GM19324 (cell line): ENCODE measurements at regions not wholly inside any gene's neighbourhood (a gene's known extent, or its start where the extent isn't known, plus 50 kb on each side); places are given as distances from the start of the nearest gene placed in this dataset.
"Not testable (repeated sequence)": the region's sequence is repeated elsewhere in the genome, so short reads cannot be mapped to it uniquely, and the experiment has no call there.

Experiments used
- ATAC-seq: cut with Tn5 transposase; IDR thresholded peaks from one replicate; pipeline ENCODE4 v1.9.1; 2021; ENCODE audit warnings: mild to moderate bottlenecking, moderate library complexity; ENCODE audit not compliant: unreplicated experiment, low FRiP score

DNA sequence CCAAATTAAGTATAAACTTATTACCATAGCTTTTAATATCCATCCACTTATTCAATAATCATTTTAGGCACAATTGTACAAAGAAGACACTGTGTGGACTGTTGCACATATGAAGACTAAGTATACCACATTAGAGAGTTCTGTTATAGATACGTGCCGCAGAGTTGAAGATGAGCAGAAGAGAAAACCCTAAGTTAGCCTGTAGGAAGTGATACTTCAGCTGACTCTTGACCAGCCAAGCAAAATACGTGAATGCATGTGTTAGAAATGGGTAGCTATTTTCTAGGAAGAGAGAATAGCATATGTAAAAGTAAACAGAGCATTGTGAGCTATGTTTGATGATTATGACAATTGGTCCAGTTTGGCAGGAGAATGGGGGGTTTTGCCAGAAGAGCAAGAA is 272.0 kb upstream of the ATP11B start:
- ATAC-seq: no peak

DNA sequence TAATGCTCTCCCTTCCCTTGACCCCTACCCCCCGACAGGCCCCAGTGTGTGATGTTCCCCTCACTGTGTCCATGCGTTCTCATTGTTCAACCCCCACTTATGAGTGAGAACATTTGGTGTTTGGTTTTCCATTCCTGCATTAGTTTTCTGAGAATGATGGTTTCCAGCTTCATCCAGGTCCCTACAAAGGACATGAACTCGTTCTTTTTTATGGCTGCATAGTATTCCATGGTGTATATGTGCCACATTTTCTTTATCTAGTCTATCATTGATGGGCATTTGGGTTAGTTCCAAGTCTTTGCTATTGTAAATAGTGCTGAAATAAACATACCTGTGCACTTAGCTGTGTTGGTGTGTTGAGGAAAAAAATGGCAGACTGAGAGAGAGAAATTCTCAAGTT is 269.9 kb upstream of the ATP11B start:
- ATAC-seq: not testable (repeated sequence)

DNA sequence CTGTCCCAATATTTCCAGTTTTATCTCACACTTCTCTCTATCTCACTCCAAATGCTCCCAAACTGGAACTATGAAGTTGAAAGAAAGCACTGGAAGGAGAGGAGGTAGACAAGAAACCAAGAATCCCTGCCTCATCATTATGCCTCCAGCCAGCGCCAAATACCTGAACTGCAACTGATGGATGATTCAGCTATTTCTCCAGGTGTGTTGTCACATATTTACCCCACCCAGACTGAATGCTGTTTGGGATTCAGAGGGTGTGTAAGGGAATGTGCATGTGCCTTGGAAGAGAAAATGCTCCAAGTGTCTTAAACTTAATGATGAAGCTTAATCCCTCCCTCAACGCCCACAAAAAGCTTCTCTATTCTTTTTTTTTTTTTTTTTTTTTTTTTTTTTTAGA is 269.5 kb upstream of the ATP11B start:
- no peak for ATAC-seq

DNA sequence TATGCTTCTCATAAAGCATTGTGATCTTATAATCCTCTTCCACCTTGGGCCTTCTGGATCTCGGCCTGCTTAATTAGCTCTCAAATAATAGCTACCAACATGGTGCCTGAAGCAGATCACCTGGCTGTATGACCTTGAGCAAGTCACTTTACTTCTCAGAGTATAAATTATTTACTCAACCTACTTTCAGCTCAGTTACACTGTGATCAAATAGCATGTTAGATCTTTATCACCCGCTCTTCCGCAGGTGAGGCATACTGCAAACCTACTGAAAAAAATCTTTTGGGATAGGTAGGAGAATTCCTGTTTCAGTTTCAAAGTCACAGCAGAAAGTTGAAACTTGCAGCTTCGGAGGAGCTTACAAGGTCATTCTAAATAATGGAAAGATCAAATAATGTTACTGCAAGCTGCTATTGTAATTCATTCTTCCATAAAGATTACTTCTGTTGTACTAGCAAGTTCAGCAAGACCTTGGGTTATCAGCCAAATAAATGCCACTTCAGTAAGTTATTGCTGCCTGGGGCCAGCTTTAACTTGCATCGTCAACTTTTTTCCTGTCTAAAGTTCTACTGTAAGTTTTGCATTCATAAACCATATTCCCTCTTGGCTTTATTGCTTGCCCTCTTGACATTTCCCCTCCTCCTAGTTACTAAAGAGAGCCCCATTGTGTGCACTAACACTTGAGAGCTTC is 268.4 kb upstream of the ATP11B start:
- ATAC-seq: no peak

DNA sequence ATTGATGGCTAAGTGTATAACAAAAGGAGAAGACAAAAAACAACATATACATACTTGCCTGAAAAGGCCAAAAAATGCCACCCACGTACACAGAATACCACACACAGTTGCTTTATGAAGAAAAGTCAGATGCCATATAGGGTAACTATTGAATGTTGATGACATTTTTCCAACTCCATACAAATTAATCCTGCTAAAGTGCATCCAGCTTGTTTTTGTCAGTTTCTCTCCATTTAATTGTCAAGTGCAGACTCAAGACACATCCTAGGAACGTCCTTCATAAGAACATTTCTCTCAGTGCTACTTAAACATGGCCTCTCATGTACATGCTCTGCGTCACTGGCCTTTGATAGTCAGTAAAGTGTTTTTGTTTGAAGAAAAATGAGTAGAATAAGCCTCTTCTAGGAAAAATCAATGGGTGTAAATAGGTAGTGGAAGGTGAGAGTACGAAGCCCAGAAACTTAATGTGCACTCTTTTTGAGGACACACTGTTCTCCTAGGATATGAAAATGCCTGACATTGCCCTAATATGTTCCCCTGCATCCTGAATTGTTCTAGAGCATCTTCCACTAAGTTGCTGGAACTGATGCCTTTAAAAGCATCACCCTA is 267.4 kb upstream of the ATP11B start:
- ATAC-seq: no peak

DNA sequence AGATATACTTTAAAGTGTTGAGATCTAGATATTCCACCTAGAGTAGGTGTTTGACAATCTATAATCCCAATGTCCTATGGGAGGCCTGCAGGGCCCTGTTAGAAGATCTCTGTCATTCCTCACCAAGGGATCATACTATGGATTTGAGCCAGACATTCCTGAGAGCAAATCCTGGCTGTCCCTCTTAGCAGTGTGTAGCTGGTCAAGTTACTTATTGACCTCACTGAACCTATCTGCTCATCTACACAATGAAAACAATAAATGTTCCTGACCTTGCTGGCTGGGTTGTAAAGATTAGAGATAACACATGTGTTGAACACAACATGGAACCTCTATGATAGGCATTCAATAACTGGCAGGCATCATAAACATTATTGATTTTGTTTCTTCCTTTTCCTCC is 265.6 kb upstream of the ATP11B start:
- no peak for ATAC-seq

DNA sequence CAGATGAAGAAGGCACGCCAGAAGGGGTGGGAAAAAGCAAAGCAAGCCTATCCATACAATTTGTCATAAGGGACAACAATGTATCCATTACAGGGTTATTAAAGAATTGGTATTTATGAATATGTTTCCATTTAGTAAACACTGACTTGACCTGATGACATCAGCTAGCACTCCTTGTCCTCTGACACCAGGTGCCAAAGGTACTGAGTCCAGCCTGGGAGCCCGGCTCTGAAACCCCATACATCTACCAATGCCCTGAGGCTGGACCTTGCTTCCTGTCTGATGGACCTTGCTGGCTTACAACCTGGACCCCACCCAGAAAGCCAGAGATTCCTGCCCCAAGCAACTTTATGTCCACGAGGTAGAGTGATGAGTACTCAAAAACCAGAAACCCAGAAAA is 263.0 kb upstream of the ATP11B start:
- ATAC-seq: no peak

DNA sequence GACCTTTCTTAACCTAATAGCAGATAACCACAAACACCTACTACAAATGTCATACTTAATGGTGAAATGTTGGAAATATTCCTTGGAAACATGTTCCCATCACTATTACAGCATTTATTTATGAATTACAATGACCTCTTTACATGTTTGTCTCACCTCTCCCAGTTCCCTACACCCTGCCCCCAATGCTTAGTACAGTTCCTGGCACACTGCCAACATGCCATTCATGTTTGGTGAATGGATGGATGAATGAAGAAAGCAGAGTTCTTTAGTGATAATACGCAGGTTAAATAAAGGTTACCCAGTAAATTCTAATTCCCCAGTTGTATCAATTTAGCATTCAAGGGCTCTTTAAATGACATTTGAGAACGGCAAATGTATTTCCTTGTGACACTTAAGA is 259.9 kb upstream of the ATP11B start:
- no peak for ATAC-seq

DNA sequence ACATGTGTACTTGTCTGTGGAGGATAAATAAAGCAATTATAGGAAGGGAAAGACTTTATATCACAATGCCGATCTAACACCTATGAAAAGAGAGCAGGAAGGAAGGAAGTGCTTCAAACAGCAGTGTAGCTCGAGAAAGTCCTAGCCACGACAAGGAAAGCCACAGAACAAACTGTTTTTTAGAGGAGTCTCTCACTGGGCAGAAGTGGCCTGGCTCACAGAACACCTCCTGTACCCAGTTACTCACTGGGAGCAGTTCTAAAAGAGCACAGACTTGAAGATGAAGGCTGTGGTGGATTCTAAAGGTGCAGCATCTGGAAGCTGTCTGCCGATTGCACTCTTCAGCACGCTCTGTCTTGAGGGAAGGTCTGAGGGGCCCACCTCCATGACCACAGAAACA is 248.8 kb upstream of the ATP11B start:
- no peak for ATAC-seq

DNA sequence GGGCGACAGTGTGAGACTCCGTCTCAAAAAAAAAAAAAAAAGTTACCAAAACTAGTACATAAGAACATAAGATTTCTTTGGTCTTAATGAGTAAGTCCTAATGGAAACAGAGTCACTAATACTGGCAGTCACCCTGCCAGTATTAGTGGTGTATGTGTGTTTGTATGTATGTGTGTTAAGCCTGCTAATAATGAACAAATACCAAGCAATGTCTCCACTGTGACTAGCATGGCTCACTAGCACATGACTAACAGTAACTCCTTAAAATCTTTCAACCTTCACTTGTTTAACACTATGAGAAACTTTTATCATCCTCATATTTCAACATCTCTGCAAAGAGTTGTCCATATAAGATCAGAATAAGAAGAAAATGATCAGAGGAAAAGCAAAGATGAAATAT is 231.0 kb upstream of the ATP11B start:
- ATAC-seq: no peak

DNA sequence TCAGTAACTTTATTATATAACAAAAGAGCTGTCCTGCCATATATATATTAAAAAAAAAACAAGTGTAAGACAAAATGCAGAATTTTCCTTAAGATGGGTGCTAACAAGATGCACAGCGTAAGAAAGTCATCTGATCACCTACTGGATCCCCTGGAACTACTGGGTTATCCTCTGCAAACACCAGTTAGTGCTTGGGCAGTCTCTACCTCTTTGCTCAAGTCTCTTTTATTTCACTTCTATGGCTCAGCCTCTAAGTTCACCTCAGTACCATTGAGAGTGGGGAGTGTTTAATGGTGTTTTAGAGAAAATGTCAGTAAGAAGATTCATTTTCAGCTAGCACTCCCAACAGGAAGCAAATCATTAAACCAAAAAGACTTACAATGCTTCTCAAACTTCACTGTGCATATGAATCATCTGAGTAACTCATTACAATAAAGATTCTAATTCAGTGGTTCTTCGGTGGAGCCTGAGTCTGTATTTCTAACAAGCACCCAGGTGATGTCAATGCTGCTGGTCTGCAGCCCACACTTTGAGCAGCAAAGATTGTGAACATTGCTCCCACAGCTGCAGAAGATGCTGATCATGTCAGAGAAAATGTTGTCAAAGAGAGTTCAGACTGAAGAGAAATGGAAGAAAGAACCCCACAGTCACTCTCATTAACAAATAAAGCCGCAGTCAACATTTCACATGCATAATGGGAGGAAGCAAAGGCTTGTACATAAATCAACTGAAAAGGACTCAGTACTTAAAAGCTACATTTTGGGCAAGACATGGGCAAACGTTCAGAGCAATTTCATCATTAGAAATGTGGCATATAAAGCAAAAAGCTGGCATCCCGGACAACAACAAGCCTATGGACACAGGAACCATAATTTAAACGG is 227.1 kb upstream of the ATP11B start:
- ATAC-seq: no peak

DNA sequence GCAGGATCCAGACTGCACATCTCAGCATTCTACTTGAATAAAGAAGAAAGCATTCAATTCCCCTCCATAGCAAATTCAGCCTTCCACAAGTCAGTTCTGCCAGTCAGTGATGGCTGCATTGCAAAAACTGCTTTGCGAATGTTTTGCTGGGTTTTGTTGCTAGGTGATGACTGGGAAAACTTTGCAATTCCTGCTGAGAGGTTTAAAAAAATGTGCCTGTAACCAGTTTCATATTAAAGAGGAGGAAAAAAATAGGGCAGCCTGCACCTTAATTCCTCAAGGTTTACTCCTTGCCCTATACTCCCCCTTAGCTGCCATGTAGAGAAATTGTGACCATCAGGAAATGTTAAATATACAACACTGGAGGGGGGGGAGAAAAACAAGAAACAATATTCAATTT is 225.6 kb upstream of the ATP11B start:
- no peak for ATAC-seq

DNA sequence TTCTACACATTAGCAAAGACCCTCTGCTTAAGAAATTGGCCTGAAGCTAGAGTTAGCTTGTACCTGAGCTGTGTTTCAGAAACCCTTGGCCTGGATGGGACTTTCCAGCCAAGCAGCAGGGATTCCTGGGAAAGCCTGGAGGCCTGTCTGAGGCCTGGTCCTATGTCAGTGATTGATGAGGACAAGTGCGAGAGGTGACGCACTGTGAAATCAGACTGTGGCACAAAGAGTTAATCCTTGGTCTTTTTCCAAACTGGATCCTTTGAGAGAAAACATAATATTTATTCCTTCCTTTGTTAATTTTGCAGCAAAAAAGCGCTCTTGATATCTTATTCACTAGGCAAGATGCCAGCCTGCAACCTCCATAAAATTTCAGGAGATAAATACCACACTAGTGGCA is 225.0 kb upstream of the ATP11B start:
- ATAC-seq: no peak

DNA sequence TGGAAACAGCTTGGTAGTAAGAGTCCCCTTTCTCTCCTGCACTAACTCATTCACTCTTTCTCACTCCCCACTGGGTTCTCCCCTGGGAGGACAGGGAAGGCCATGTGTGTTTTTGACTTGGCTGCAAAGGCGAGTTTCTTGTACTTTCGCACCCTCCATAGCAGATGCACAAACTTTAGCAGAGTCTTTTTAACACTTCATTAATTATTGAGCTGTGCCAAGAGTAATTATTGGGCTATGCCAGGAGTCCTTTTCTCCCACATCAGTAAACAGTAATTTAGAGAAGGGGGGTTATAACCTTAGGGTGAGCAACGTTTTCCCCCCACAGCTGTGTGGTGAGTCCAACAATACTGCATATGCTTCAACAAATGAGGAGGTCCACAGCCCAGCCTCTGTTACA is 224.4 kb upstream of the ATP11B start:
- ATAC-seq: no peak

DNA sequence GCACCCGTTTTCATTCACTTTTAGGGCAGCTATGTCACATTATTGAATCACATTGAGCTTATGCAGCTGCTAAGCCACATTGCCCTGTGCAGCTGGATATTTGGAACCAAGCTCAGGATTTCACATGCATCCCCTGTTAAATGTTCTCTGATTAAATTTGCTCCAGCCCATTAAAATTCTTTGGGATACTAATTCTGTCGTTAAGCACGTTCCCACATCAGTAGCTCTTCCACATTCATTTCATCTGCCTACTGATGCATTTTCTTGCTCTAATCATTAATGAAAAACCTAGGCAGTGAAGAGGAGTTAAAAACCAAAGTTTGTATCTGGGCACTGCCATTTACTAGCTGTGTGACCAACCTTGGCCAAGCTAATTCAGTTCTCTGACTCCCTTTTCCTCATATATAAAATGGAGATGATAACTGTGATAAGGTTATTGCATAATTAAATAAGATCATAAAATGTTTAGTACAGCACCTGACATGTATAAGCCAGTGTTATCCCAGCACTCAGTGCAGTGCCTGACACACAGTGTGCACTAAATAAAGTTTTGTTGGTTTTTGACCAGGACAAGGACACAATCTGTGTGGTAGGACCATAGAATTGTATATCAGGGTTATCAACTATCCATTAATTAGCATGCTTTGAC is 222.2 kb upstream of the ATP11B start:
- ATAC-seq: no peak

DNA sequence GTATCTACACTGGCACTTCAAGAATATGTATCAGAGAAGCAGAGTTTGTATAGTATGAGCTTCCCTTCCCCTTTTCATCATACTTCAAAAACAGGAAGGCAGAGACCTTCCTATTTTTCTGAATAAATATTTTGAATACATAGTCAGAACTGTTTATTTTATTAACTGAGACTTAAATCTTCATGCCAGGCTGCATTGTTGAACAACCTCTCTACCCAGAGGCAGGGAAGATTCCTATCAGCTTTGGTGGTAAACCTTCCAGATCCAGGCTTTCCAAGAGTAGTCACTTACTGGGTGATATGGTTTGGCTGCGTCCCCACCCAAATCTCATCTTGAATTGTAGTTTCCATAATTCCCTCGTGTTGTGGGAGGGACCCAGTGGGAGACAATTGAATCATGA is 217.4 kb upstream of the ATP11B start:
- ATAC-seq: no peak

DNA sequence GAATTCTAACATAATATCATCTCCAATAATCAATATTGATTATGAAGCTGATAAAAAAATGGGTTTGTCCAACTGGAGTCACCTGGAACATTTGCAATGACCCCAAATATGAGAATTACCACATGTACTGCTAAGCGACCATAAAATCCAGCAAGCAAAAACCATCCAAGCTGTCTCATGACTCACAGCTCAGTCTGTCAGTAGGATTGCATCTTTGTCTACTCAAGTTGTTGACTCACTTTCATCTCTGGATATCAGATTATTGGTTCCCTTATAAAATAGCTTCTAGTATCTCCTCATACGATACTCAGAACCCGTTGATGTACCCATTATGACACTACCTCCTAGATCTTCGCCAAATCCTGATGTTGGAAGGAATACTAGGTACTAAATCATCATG is 209.8 kb upstream of the ATP11B start:
- ATAC-seq: no peak

DNA sequence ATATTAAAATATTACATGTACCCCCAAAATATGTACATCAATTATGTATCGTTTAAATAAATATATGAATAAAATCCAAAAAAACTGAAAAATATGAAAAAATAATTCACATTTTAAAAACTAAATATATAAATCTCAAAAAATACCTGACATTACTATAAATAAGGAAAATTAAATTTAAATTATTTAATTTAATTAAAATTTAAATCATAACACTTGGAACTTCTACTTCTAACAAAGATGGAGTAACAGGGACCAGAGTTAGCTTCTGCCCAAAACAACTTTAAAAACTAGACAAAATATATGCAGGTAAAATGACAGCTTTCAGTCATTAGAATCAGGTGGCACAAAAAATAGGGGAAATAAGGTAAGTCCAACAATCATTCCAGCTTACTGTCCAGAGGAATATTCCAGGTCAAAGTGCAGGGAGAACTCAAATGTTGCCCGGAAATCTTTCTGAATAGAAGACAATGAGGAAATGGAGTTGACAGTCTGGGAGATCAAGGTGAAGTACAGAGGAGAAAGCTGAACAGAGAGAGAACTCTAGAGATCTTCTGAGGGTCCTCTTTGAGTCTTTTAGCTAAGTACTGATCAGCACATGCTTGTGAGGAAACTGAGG is 207.7 kb upstream of the ATP11B start:
- no peak for ATAC-seq

DNA sequence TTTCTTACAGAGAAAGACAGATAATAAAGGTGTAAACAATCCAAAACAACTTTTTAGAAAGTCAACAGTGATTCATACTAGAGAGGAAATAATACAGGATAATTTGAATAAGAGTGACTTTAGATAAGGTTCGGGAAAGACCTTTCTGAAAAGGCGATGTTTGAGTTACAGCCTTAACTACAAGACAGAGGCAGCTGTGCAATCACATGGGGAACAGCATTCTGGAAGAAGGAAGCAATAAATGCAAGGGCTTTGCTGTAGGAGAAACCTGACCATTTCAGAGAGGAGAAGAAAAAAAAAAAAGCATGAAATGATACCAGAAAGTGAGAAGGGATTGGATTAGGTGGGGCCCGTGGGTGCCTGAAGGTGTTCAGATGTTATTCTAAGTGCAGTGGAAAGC is 200.6 kb upstream of the ATP11B start:
- ATAC-seq: no peak

DNA sequence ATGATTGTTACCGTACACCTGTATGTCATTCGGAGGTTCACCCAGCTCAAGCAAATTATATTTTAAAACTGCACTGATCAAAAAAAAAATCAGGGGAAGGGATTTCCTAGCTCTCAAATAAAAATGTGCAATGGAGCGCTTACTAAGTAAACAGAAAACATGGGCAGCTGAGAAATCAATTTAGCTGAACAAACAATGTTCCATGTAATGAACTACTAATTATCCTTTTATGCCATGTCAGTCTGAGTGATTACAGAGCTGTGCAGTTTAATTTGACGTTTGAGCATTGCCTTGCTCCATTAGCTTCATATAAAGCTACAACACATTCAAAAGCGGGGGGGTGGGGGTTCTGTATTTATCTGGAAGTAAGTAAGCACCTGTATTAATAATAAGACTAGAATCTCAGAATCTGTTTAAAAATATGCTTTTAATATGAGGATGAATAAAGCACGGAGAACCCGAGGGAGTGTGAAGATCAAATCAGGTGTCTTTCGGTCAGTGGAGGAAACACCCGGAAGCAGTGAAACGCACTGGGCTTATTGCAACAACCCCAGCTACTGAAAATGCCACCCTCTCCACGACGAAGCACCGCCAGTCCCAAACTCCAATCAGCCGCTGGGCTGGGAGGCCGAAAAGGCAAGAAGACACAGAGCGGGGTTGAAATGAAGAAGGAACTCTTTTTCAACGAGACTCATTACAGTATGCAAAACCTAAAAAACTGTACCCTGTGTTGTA is 196.5 kb upstream of the ATP11B start:
- ATAC-seq: no peak
